Esophagus squamous epithelium (tissue), 4 donors: ENCODE measurements at regions not wholly inside any gene's neighbourhood (a gene's known extent, or its start where the extent isn't known, plus 50 kb on each side); places are given as distances from the start of the nearest gene placed in this dataset.

Experiments
- CTCF ChIP-seq, 6 experiments: fragments of 450-650 bp in 4 of 6; fragments of 200-600 bp in 2 of 6; sonication (generic) in 2 of 6; IDR thresholded peaks; one replicate each; pipeline ENCODE4 v1.5.1; 2016 to 2019; ENCODE audit warnings: antibody characterized with exemption in 6 of 6, mild to moderate bottlenecking in 4 of 6, moderate library complexity in 4 of 6
- POLR2A ChIP-seq, 4 donors: fragments of 450-650 bp; IDR thresholded peaks; one replicate each; pipeline ENCODE4 v1.6.1; 2017; ENCODE audit warnings: antibody characterized with exemption in 4 of 4, mild to moderate bottlenecking in 4 of 4, moderate library complexity in 3 of 4

GRCh38 chr11:115030166-115030565, 351.8 kb downstream of the NXPE2 start:
- TF ChIP-seq CTCF (IDR thresholded peaks at IDR 0.05), result no peak
- no peak for TF ChIP-seq POLR2A (IDR thresholded peaks at IDR 0.05)
